Esophagus muscularis mucosa (tissue), 4 donors: ENCODE measurements at regions not wholly inside any gene's neighbourhood (a gene's known extent, or its start where the extent isn't known, plus 50 kb on each side); places are given as distances from the start of the nearest gene placed in this dataset.

ENCODE experiments used
- EP300 ChIP-seq: sonication (generic); formaldehyde crosslinking; IDR thresholded peaks from one replicate; pipeline ENCODE4 v1.6.1; 2017; ENCODE audit warnings: antibody characterized with exemption
- POLR2A ChIP-seq: fragments of 450-650 bp; IDR thresholded peaks from one replicate; pipeline ENCODE4 v1.6.1; 2017; ENCODE audit warnings: antibody characterized with exemption, moderate library complexity, mild to moderate bottlenecking, low read depth
- POLR2AphosphoS5 ChIP-seq, 2 donors: sonication (generic); formaldehyde crosslinking; IDR thresholded peaks; one replicate each; pipeline ENCODE4 v1.6.1; 2017; ENCODE audit warnings: antibody characterized with exemption in 2 of 2
- TF ChIP-seq, protein P1 (sequence below), 3 experiments: fragments of 200-600 bp in 2 of 3; fragments of 450-650 bp in 1 of 3; sonication (generic) in 2 of 3; IDR thresholded peaks; one replicate each; pipeline ENCODE4 v1.5.1; 2017 to 2019; ENCODE audit warnings: antibody characterized with exemption in 3 of 3, mild to moderate bottlenecking in 2 of 3, moderate library complexity in 1 of 3

DNA sequence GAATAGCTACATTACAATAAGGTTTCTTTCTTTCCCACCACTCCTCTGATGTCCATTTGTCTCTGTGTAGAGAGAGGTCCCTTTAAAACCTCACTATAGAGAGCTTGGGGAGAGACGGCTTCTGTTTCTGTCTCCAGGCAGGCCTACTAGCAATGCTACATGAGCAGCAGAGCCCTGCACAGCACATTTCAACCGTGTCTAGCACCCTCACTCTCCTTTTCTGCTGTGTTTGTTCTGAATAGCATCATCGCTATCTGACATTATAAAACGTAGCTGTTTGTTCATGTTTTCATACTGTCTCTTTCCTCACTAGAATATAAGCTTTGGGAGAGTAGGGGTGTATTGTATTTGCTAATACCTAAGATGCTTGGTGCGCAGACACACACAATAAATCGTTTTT is 487.8 kb upstream of the DPP6 start:
- TF ChIP-seq, protein P1, sequence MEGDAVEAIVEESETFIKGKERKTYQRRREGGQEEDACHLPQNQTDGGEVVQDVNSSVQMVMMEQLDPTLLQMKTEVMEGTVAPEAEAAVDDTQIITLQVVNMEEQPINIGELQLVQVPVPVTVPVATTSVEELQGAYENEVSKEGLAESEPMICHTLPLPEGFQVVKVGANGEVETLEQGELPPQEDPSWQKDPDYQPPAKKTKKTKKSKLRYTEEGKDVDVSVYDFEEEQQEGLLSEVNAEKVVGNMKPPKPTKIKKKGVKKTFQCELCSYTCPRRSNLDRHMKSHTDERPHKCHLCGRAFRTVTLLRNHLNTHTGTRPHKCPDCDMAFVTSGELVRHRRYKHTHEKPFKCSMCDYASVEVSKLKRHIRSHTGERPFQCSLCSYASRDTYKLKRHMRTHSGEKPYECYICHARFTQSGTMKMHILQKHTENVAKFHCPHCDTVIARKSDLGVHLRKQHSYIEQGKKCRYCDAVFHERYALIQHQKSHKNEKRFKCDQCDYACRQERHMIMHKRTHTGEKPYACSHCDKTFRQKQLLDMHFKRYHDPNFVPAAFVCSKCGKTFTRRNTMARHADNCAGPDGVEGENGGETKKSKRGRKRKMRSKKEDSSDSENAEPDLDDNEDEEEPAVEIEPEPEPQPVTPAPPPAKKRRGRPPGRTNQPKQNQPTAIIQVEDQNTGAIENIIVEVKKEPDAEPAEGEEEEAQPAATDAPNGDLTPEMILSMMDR (IDR thresholded peaks at IDR 0.05), result no peak
- TF ChIP-seq POLR2A, result no peak
- no peak for TF ChIP-seq POLR2AphosphoS5 (IDR thresholded peaks at IDR 0.05)
- TF ChIP-seq EP300, result no peak
